Caco-2 (cell line): ENCODE measurements at regions not wholly inside any gene's neighbourhood (a gene's known extent, or its start where the extent isn't known, plus 50 kb on each side); places are given as distances from the start of the nearest gene placed in this dataset.

ENCODE experiments used
- BruUV-seq: library from RNA; stranded (reverse); fragments of 400-500 nt; replicated peaks from 2 replicates; lab custom pipeline; 2021; lab: Mats Ljungman, UMichigan
- CTCF ChIA-PET: fragments of 300-600 bp; sonication (Branson Sonifier 250); formaldehyde crosslinking; loops from one replicate; lab custom pipeline; 2022; ENCODE audit warnings: antibody characterized with exemption; lab: Charles Lee
- POLR2A ChIA-PET: fragments of 300-600 bp; sonication (Branson Sonifier 250); formaldehyde crosslinking; loops from one replicate; lab custom pipeline; 2022; ENCODE audit warnings: antibody characterized with exemption; lab: Charles Lee
- DNase-seq, 2 experiments: peaks; one replicate each; pipeline versions ENCODE4 v3.0.0 to v3.0.0-alpha.2; 2020 to 2022
- H3K27me3 ChIP-seq: replicated peaks from 2 replicates; pipeline ENCODE4 v1.6.0; 2011; ENCODE audit warnings: low read length; ENCODE audit not compliant: control insufficient read depth, insufficient read depth
- H3K36me3 ChIP-seq: 2 replicates; pipeline ENCODE4 v1.5.1; 2011; ENCODE audit warnings: low read length; ENCODE audit not compliant: control insufficient read depth, insufficient read depth
- H3K4me1 ChIP-seq: fragments of 250-450 bp; sonication (Bioruptor Pico); 2 replicates; pipeline ENCODE4 v1.5.1; 2020; ENCODE audit warnings: mild to moderate bottlenecking
- H3K4me3 ChIP-seq: 2 replicates; pipeline ENCODE4 v1.5.1; 2011; ENCODE audit warnings: low read depth, mild to moderate bottlenecking, control low read depth, low read length
- H3K9me3 ChIP-seq: fragments of 250-450 bp; sonication (Bioruptor Pico); 2 replicates; pipeline ENCODE4 v1.5.1; 2020; ENCODE audit warnings: mild to moderate bottlenecking, moderate library complexity
- H3K27ac Mint-ChIP-seq: one replicate; pipeline ENCODE4 v1.8.0; 2022; ENCODE audit warnings: mixed read lengths; ENCODE audit not compliant: unreplicated experiment
- H3K27me3 Mint-ChIP-seq: one replicate; pipeline ENCODE4 v1.8.0; 2022; ENCODE audit warnings: mixed read lengths; ENCODE audit not compliant: insufficient read depth, unreplicated experiment
- H3K36me3 Mint-ChIP-seq: one replicate; pipeline ENCODE4 v1.8.0; 2022; ENCODE audit warnings: mild to moderate bottlenecking, mixed read lengths; ENCODE audit not compliant: insufficient read depth, unreplicated experiment
- H3K4me1 Mint-ChIP-seq: one replicate; pipeline ENCODE4 v1.8.0; 2022; ENCODE audit warnings: low read depth, mixed read lengths; ENCODE audit not compliant: unreplicated experiment
- H3K4me3 Mint-ChIP-seq: one replicate; pipeline ENCODE4 v1.8.0; 2022; ENCODE audit warnings: mild to moderate bottlenecking, moderate library complexity, mixed read lengths; ENCODE audit not compliant: unreplicated experiment
- H3K9me3 Mint-ChIP-seq: one replicate; pipeline ENCODE4 v1.8.0; 2022; ENCODE audit warnings: mixed read lengths; ENCODE audit not compliant: unreplicated experiment
- intact Hi-C: fragments of 100-400 bp; cut with micrococcal nuclease; formaldehyde crosslinking; loops from one replicate; pipeline ENCODE4 v1.10.0; 2022; ENCODE audit not compliant: unreplicated experiment
- TF ChIP-seq, protein P1 (sequence below), 2 experiments: fragments of 200-600 bp in 1 of 2; IDR thresholded peaks; 1 replicate in 1 of 2; 2 replicates in 1 of 2; pipeline versions ENCODE4 v1.5.1 to v1.8.0; 2011 to 2022; ENCODE audit warnings: antibody characterized with exemption in 1 of 2, control low read depth in 1 of 2, inconsistent platforms in 1 of 2, low read depth in 1 of 2, low read length in 1 of 2, mild to moderate bottlenecking in 1 of 2, moderate library complexity in 1 of 2; ENCODE audit not compliant: insufficient read depth in 1 of 2, severe bottlenecking in 1 of 2, unreplicated experiment in 1 of 2

DNA sequence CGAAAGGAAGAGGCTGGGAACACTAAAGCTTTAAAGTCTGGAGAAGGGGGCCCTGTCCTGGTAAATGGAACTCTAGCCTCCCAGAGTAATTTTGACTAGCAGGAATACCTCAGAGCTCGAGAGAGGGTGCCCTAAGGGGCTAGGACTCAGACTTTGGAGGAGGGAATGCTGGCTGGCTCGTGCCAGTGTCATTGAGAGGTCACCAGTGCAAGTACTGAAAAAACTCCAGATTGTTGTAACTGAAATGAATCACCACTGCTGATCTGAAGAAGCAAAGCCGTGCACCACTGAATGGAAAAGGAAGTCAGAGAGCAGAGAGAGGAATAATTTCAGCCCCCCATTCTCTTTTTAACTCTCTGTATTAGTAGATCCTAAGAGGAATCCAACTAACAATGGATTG, 690.2 kb downstream of the FAT4 start:
- ChIA-PET CTCF (no interaction called here), POLR2A (no interaction called here)
- Histone ChIP-seq H3K9me3 (no peaks in the 10 kb centered on the region), H3K27me3 (no peaks in the 10 kb centered on the region), H3K4me1 (no peaks in the 10 kb centered on the region), H3K36me3 (no peaks in the 10 kb centered on the region), H3K4me3 (no peak overlapping the region)
- intact Hi-C loops = no loop called here
- H3K4me3 Mint-ChIP-seq = no peak overlapping the region
- no peak for DNase-seq
- no peaks in the 10 kb centered on the region for H3K9me3 Mint-ChIP-seq
- H3K36me3 Mint-ChIP-seq = no peaks in the 10 kb centered on the region
- no peaks in the 10 kb centered on the region for H3K4me1 Mint-ChIP-seq
- TF ChIP-seq, protein P1, sequence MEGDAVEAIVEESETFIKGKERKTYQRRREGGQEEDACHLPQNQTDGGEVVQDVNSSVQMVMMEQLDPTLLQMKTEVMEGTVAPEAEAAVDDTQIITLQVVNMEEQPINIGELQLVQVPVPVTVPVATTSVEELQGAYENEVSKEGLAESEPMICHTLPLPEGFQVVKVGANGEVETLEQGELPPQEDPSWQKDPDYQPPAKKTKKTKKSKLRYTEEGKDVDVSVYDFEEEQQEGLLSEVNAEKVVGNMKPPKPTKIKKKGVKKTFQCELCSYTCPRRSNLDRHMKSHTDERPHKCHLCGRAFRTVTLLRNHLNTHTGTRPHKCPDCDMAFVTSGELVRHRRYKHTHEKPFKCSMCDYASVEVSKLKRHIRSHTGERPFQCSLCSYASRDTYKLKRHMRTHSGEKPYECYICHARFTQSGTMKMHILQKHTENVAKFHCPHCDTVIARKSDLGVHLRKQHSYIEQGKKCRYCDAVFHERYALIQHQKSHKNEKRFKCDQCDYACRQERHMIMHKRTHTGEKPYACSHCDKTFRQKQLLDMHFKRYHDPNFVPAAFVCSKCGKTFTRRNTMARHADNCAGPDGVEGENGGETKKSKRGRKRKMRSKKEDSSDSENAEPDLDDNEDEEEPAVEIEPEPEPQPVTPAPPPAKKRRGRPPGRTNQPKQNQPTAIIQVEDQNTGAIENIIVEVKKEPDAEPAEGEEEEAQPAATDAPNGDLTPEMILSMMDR (IDR thresholded peaks at IDR 0.05; ENCODE audit: insufficient read depth in 1 of 2, low read depth in 1 of 2, low read length in 1 of 2, severe bottlenecking in 1 of 2, unreplicated experiment in 1 of 2) = no peak
- H3K27ac Mint-ChIP-seq = no peak overlapping the region
- no peaks in the 10 kb centered on the region for H3K27me3 Mint-ChIP-seq
- no TSS peak for BruUV-seq

DNA sequence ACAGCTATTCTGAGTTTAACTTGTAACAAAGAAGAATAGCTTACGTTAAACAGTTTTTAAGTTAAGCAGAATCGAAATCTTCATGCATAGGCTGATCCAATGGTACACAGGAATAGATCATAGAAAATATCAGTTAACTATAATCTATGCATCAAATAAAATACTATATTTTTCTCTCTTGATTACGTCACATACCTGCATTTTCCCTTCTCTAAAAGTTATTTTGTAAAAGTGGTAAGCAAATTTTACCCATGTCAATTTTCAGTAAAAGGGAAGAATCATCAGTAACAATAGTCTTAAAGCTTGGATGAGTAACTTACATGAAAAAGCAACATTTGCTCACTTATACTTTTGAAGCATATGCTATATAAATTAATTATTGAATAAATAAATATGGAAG, 692.4 kb downstream of the FAT4 start:
- H3K9me3 Mint-ChIP-seq = no peaks in the 10 kb centered on the region
- Histone ChIP-seq H3K27me3 (no peaks in the 10 kb centered on the region), H3K9me3 (no peaks in the 10 kb centered on the region), H3K4me1 (no peaks in the 10 kb centered on the region), H3K36me3 (no peaks in the 10 kb centered on the region), H3K4me3 (no peak overlapping the region)
- CTCF ChIA-PET = no interaction called here
- TF ChIP-seq, protein P1 (IDR thresholded peaks at IDR 0.05; ENCODE audit: insufficient read depth in 1 of 2, low read depth in 1 of 2, low read length in 1 of 2, severe bottlenecking in 1 of 2, unreplicated experiment in 1 of 2) = no peak
- no peaks in the 10 kb centered on the region for H3K4me1 Mint-ChIP-seq
- no peak overlapping the region for H3K27ac Mint-ChIP-seq
- no peaks in the 10 kb centered on the region for H3K27me3 Mint-ChIP-seq
- BruUV-seq = no TSS peak
- intact Hi-C loops = no loop called here
- DNase-seq = no peak
- POLR2A ChIA-PET = no interaction called here
- no peak overlapping the region for H3K4me3 Mint-ChIP-seq
- H3K36me3 Mint-ChIP-seq = no peaks in the 10 kb centered on the region

DNA sequence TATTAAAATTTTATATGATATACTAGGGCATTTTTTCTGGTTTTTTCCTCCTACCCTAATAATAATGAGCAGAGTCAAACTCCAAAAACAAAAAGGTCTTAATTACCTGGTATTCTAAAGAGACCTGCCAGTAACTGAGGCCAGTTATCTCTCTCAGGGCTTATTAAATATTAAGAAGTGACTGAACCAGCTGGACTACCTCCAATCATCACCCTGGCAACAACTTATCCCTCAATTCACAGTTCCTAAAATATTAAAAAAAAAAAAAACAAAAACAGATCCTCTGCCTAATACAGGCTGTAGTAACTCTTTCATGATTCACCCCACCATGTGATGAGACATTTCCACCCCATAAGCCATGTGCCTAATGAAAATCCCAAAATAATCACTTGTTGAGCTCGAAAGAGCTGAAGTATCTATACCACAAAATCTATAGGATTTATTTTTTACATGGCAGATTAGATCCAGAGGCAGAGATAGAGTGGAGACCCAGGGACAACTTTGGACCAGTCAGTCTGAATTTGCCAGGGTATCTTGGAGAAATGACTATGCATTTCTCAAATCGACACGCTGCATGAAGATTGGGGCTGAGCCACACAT, 698.0 kb downstream of the FAT4 start:
- BruUV-seq = no TSS peak
- TF ChIP-seq, protein P1 (IDR thresholded peaks at IDR 0.05; ENCODE audit: insufficient read depth in 1 of 2, low read depth in 1 of 2, low read length in 1 of 2, severe bottlenecking in 1 of 2, unreplicated experiment in 1 of 2) = no peak
- Mint-ChIP-seq H3K4me1 (no peaks in the 10 kb centered on the region), H3K9me3 (no peaks in the 10 kb centered on the region), H3K27ac (no peak overlapping the region), H3K27me3 (no peaks in the 10 kb centered on the region), H3K36me3 (no peaks in the 10 kb centered on the region), H3K4me3 (no peak overlapping the region)
- CTCF ChIA-PET = no interaction called here
- intact Hi-C loops = no loop called here
- DNase-seq = no peak
- Histone ChIP-seq H3K9me3 (no peaks in the 10 kb centered on the region), H3K4me3 (no peak overlapping the region), H3K36me3 (no peaks in the 10 kb centered on the region), H3K27me3 (no peaks in the 10 kb centered on the region), H3K4me1 (no peaks in the 10 kb centered on the region)
- POLR2A ChIA-PET = no interaction called here
